Esophagus muscularis mucosa (tissue), 4 donors: ENCODE measurements at regions not wholly inside any gene's neighbourhood (a gene's known extent, or its start where the extent isn't known, plus 50 kb on each side); places are given as distances from the start of the nearest gene placed in this dataset.

Experiments
- EP300 ChIP-seq: sonication (generic); formaldehyde crosslinking; IDR thresholded peaks from one replicate; pipeline ENCODE4 v1.6.1; 2017; ENCODE audit warnings: antibody characterized with exemption
- POLR2A ChIP-seq: fragments of 450-650 bp; IDR thresholded peaks from one replicate; pipeline ENCODE4 v1.6.1; 2017; ENCODE audit warnings: antibody characterized with exemption, moderate library complexity, mild to moderate bottlenecking, low read depth
- TF ChIP-seq, protein P1 (sequence below), 3 experiments: fragments of 200-600 bp in 2 of 3; fragments of 450-650 bp in 1 of 3; sonication (generic) in 2 of 3; IDR thresholded peaks; one replicate each; pipeline ENCODE4 v1.5.1; 2017 to 2019; ENCODE audit warnings: antibody characterized with exemption in 3 of 3, mild to moderate bottlenecking in 2 of 3, moderate library complexity in 1 of 3

GRCh38 chr17:72226322-72226721 is 105.5 kb downstream of the SOX9 start:
- TF ChIP-seq, protein P1, sequence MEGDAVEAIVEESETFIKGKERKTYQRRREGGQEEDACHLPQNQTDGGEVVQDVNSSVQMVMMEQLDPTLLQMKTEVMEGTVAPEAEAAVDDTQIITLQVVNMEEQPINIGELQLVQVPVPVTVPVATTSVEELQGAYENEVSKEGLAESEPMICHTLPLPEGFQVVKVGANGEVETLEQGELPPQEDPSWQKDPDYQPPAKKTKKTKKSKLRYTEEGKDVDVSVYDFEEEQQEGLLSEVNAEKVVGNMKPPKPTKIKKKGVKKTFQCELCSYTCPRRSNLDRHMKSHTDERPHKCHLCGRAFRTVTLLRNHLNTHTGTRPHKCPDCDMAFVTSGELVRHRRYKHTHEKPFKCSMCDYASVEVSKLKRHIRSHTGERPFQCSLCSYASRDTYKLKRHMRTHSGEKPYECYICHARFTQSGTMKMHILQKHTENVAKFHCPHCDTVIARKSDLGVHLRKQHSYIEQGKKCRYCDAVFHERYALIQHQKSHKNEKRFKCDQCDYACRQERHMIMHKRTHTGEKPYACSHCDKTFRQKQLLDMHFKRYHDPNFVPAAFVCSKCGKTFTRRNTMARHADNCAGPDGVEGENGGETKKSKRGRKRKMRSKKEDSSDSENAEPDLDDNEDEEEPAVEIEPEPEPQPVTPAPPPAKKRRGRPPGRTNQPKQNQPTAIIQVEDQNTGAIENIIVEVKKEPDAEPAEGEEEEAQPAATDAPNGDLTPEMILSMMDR (IDR thresholded peaks at IDR 0.05), result no peak
- no peak for TF ChIP-seq POLR2A
- TF ChIP-seq EP300, result no peak
